Epithelial cell of proximal tubule (primary cell): ENCODE measurements at regions not wholly inside any gene's neighbourhood (a gene's known extent, or its start where the extent isn't known, plus 50 kb on each side); places are given as distances from the start of the nearest gene placed in this dataset.

Experiments
- DNase-seq: peaks from one replicate; pipeline ENCODE4 v3.0.0-alpha.2; 2011; ENCODE audit warnings: low read depth
- H3K4me3 ChIP-seq: 2 replicates; pipeline ENCODE4 v1.5.1; 2011; ENCODE audit warnings: low read depth, mild to moderate bottlenecking, low read length
- TF ChIP-seq, protein P1 (sequence below): conservative IDR thresholded peaks from 2 replicates; pipeline ENCODE4 v1.5.1; 2012; ENCODE audit warnings: low read depth, mild to moderate bottlenecking, low read length

DNA sequence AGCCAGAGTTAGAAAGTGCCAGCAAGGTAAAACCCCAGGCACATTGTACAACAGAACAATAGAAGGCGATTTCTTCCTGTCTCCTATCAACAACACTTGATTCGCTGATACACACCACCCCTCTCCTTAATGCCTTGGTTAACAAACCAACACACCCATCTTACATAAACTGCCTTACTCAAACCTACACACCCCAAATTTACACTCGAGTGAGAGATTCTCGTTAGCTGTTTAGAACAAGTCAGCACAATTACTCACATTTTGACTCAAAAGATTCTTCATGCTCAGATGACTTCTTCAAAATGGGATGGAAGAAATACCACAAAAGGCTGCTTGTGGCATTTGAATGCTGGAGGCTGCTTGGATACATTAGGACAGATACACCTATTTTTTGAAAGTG, 80.0 kb upstream of the FOXQ1 start:
- DNase-seq: peak; percentile 64
- no peak overlapping the region for H3K4me3 ChIP-seq
- TF ChIP-seq, protein P1, sequence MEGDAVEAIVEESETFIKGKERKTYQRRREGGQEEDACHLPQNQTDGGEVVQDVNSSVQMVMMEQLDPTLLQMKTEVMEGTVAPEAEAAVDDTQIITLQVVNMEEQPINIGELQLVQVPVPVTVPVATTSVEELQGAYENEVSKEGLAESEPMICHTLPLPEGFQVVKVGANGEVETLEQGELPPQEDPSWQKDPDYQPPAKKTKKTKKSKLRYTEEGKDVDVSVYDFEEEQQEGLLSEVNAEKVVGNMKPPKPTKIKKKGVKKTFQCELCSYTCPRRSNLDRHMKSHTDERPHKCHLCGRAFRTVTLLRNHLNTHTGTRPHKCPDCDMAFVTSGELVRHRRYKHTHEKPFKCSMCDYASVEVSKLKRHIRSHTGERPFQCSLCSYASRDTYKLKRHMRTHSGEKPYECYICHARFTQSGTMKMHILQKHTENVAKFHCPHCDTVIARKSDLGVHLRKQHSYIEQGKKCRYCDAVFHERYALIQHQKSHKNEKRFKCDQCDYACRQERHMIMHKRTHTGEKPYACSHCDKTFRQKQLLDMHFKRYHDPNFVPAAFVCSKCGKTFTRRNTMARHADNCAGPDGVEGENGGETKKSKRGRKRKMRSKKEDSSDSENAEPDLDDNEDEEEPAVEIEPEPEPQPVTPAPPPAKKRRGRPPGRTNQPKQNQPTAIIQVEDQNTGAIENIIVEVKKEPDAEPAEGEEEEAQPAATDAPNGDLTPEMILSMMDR: no peak

DNA sequence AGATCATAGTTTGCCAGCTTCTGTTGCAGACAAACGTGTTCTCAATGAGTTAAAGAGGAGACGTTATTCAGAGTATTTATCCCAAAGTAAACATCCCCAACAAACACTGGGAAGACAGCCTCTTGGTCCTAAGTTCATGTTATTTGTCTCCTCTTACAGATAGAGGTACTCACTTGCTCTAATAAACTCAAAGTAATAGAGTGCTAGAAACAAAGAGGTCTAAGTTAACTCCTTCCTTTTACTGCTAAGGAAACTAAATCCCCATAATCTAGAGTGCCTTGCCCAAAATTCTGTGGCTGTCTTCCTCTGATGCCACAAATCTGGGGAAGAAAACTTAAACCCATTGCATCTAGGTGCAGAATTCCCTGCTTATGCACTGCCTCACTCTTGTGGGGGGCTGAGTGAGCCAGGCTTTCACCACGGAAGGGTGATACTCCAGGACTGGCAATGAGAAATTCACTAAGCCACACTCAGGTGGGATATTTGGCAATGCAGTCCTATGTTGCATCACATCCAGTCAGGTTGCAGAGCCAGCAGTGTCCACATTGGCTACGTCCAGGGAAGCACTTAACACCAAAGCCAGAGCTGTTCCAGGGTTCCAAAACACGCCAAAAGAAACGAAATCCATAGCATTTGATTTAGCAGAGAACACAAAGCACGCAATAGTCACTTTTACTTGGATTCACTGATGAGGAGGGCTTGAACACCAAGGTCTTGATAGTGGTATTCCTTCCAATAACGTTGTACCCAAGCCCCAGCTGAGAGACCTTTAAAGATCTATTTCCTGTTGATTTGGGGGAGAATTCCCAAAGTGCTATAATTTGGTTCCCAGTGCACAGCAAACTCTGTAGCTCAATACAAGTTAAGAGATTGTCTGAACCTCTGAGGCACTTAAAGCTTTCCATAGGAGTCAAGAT, 81.0 kb upstream of the FOXQ1 start:
- no peak for DNase-seq
- TF ChIP-seq, protein P1: no peak

DNA sequence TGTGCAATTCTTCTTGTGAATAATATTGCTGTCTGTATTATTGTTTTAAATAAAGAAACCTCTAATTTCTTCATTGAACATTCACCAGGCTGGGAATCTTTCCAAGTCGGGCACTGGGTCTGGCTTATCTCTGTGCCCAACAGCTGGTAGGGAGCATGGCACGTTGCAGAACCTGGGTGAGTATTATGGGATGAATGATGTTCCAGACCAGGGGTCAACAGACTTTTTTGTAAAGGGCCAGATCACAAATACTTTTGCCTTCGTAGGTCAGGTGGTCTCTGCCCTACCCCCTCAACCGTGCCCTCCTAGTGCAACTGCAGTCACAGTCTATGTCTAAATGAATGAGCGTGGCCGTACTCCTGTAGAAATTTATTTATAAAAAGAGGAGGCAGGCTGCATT, 81.6 kb upstream of the FOXQ1 start:
- TF ChIP-seq, protein P1: no peak
- no peak for DNase-seq
- no peak overlapping the region for H3K4me3 ChIP-seq

More for the DNA sequence above, 81.0 kb upstream of the FOXQ1 start:
- no peak overlapping the region for H3K4me3 ChIP-seq

DNA sequence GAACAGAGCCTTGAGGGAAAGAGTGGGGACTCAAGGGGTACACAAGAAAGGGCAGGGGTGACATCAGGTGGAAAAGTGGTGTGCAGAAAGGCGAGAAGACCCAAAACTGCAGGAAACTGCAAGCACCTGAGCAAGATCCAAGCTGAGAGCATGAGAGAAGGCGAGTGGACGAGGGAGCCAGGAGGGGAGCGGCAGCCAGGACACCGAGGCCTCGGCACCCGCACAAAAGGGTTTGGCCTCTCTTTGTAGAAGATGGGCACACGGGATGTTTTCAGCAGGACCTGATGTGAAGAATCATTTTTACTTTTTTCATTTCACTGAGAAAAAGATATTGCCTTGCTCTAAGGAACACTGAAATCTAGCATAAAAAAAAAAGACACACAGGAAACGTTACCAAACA, 82.1 kb upstream of the FOXQ1 start:
- no peak overlapping the region for H3K4me3 ChIP-seq
- no peak for DNase-seq

DNA sequence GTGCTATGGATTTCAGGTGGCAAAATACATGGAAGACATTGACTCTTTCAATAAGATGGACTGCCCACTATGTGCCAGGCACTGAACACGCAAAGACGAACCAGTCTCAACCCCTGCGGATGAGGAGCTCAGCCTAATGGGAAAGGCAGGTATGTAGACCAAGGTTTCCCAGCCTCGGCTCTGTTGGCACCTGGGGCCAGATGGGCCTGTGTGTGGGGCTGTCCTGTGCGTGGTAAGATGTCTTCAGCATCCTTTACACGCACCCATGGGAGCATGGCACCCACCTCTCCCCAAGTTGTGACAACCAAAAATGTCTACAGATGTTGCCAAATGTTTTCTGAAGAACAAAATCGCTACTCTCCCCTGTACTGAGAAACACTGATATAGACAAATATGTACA, 82.6 kb upstream of the FOXQ1 start:
- no peak overlapping the region for H3K4me3 ChIP-seq
- TF ChIP-seq, protein P1: no peak
- no peak for DNase-seq

More for the DNA sequence above, 82.1 kb upstream of the FOXQ1 start:
- TF ChIP-seq, protein P1: no peak

DNA sequence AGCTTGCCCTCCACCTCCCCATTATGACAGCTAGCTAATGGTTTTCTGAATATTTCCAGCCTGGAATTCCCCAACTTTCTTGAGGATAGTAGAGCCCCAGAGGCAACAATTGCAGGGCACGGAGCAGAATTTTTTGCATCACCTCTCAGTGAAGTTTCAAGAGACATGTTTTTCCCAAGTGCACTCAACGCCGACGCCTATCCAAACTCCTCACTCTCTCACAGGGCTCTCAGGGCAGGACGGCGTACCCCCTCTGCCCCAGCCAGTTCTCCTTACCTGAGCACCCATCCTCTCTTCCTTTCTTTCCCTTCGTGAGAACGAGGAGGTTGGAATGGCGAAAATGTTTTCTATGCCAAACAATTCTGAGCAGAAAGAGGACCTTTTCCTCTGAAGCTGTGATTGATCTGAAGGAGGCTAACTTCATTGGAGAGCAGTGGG, 83.1 kb upstream of the FOXQ1 start:
- TF ChIP-seq, protein P1: no peak
- H3K4me3 ChIP-seq: no peak overlapping the region
- peak; percentile 56 for DNase-seq
